Activated CD8-positive, alpha-beta T cell treated with anti-CD3 and anti-CD28 coated beads for 36 hours (primary cell): ENCODE measurements at regions not wholly inside any gene's neighbourhood (a gene's known extent, or its start where the extent isn't known, plus 50 kb on each side); places are given as distances from the start of the nearest gene placed in this dataset.

ENCODE experiments used
- ATAC-seq: fragments of 200-7000 bp; cut with Tn5 transposase; one replicate; pipeline ENCODE4 v1.10.0; 2021; ENCODE audit warnings: mild to moderate bottlenecking, moderate library complexity
- CTCF ChIA-PET: fragments of 350-600 bp; sonication (Branson Sonifier 250); formaldehyde crosslinking; loops from one replicate; lab custom pipeline; 2021; ENCODE audit warnings: antibody characterized with exemption; lab: Charles Lee
- POLR2A ChIA-PET: fragments of 350-600 bp; sonication (Branson Sonifier 250); formaldehyde crosslinking; loops from one replicate; lab custom pipeline; 2021; ENCODE audit warnings: antibody characterized with exemption; lab: Charles Lee
- DNase-seq: peaks from one replicate; pipeline ENCODE4 v3.0.0-alpha.2; 2020
- H3K27ac Mint-ChIP-seq: one replicate; pipeline ENCODE4 v1.8.0; 2021; ENCODE audit warnings: mild to moderate bottlenecking, mixed read lengths
- H3K27me3 Mint-ChIP-seq: one replicate; pipeline ENCODE4 v1.8.0; 2021; ENCODE audit warnings: mixed read lengths
- H3K36me3 Mint-ChIP-seq: one replicate; pipeline ENCODE4 v1.8.0; 2021; ENCODE audit warnings: low read depth, mixed read lengths
- H3K4me1 Mint-ChIP-seq: one replicate; pipeline ENCODE4 v1.8.0; 2021; ENCODE audit warnings: low read depth, mixed read lengths
- H3K4me3 Mint-ChIP-seq: one replicate; pipeline ENCODE4 v1.8.0; 2021; ENCODE audit warnings: mild to moderate bottlenecking, moderate library complexity, mixed read lengths
- H3K9me3 Mint-ChIP-seq: one replicate; pipeline ENCODE4 v1.8.0; 2021; ENCODE audit warnings: mixed read lengths
- CTCF ChIP-seq: fragments of 200-600 bp; IDR thresholded peaks from one replicate; pipeline ENCODE4 v1.8.0; 2022; ENCODE audit warnings: antibody characterized with exemption, mild to moderate bottlenecking
- intact Hi-C: fragments of 100-400 bp; cut with micrococcal nuclease; formaldehyde crosslinking; loops from one replicate; pipeline ENCODE4 v1.10.0; 2022

- H3K4me3 Mint-ChIP-seq: no peak overlapping the region
- no peak overlapping the region for H3K27ac Mint-ChIP-seq
- ChIA-PET CTCF (no interaction called here), POLR2A (no interaction called here)
- H3K27me3 Mint-ChIP-seq: no peaks in the 10 kb centered on the region
- peaks cover 19% of the 10 kb centered on the region for H3K9me3 Mint-ChIP-seq
- DNase-seq: no peak
- no peaks in the 10 kb centered on the region for H3K36me3 Mint-ChIP-seq
- no peaks in the 10 kb centered on the region for H3K4me1 Mint-ChIP-seq
- intact Hi-C loops: no loop called here
- no peak for TF ChIP-seq CTCF
- ATAC-seq: no peak
These were observed 388.0 kb upstream of the CDH8 start for GRCh38 chr16:62424206-62424605.

- Mint-ChIP-seq H3K4me1 (no peaks in the 10 kb centered on the region), H3K27me3 (no peaks in the 10 kb centered on the region), H3K9me3 (peaks cover 18% of the 10 kb centered on the region), H3K4me3 (no peak overlapping the region), H3K27ac (no peak overlapping the region), H3K36me3 (no peaks in the 10 kb centered on the region)
- DNase-seq (no peak), ATAC-seq (no peak)
- TF ChIP-seq CTCF: no peak
- CTCF ChIA-PET: no interaction called here
- POLR2A ChIA-PET: no interaction called here
- intact Hi-C loops: no loop called here
These were observed 372.5 kb upstream of the CDH8 start for GRCh38 chr16:62408760-62409159.

- Mint-ChIP-seq H3K9me3 (peaks cover 14% of the 10 kb centered on the region), H3K36me3 (no peaks in the 10 kb centered on the region), H3K27me3 (no peaks in the 10 kb centered on the region), H3K4me3 (no peak overlapping the region), H3K27ac (no peak overlapping the region), H3K4me1 (no peaks in the 10 kb centered on the region)
- ATAC-seq (no peak), DNase-seq (no peak)
- ChIA-PET POLR2A (no interaction called here), CTCF (no interaction called here)
- no peak for TF ChIP-seq CTCF
- intact Hi-C loops: no loop called here
These were observed 370.1 kb upstream of the CDH8 start for GRCh38 chr16:62406387-62406786.

GRCh38 chr16:62404842-62405611 lies 368.8 kb upstream of the CDH8 start:
- CTCF ChIA-PET: no interaction called here

More at GRCh38 chr16:62404842-62405611, 368.8 kb upstream of the CDH8 start:
- ATAC-seq (no peak), DNase-seq (no peak)
- TF ChIP-seq CTCF: no peak
- Mint-ChIP-seq H3K4me3 (no peak overlapping the region), H3K36me3 (no peaks in the 10 kb centered on the region), H3K9me3 (peaks cover 14% of the 10 kb centered on the region), H3K4me1 (no peaks in the 10 kb centered on the region), H3K27ac (no peak overlapping the region), H3K27me3 (no peaks in the 10 kb centered on the region)
- intact Hi-C loops: no loop called here
- POLR2A ChIA-PET: no interaction called here
